Progenitor cell of endocrine pancreas (in vitro differentiated cells): ENCODE measurements at regions not wholly inside any gene's neighbourhood (a gene's known extent, or its start where the extent isn't known, plus 50 kb on each side); places are given as distances from the start of the nearest gene placed in this dataset.

Source experiments
- DNase-seq: peaks from one replicate; pipeline ENCODE4 v3.0.0; 2021; ENCODE audit warnings: low spot score; ENCODE audit not compliant: unreplicated experiment
- H3K27ac Mint-ChIP-seq: 2 replicates; pipeline ENCODE4 v1.8.0; 2021; ENCODE audit warnings: mild to moderate bottlenecking, moderate library complexity, mixed read lengths
- H3K27me3 Mint-ChIP-seq: 2 replicates; pipeline ENCODE4 v1.8.0; 2021; ENCODE audit warnings: mixed read lengths
- H3K36me3 Mint-ChIP-seq: 2 replicates; pipeline ENCODE4 v1.8.0; 2022; ENCODE audit warnings: mixed read lengths; ENCODE audit not compliant: insufficient read depth
- H3K4me1 Mint-ChIP-seq: 2 replicates; pipeline ENCODE4 v1.8.0; 2021; ENCODE audit warnings: low read depth, mixed read lengths
- H3K4me3 Mint-ChIP-seq: 2 replicates; pipeline ENCODE4 v1.8.0; 2021; ENCODE audit warnings: low read depth, mild to moderate bottlenecking, moderate library complexity, mixed read lengths
- H3K9me3 Mint-ChIP-seq: 2 replicates; pipeline ENCODE4 v1.8.0; 2021; ENCODE audit warnings: low read depth, mixed read lengths
- TF ChIP-seq, protein P1 (sequence below): fragments of 200-600 bp; sonication (generic); IDR thresholded peaks from one replicate; pipeline ENCODE4 v1.5.0; 2021; ENCODE audit warnings: antibody characterized with exemption, mild to moderate bottlenecking; ENCODE audit not compliant: unreplicated experiment

DNA sequence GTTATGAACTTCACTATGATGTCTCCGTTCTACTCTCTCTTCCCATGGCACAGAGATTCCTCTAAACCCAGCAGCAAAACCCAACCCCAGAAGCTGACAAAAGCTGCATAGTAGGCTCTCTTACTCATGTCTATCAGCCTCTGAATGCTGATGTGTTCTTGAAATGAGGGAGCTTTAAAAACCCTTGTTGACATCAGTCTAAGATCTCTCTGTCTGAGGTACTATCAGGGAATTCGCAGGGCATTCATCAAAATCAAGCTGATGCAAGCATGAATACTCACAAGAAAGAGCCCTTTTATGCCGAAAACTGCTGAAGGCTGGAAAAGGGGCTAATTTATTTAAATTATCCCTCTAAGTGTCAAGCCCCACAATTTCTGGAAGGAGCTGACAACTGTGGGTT is 710.6 kb upstream of the FANCL start:
- Mint-ChIP-seq H3K36me3 (no peaks in the 10 kb centered on the region), H3K4me3 (no peak overlapping the region), H3K27ac (no peak overlapping the region), H3K4me1 (peaks cover 17% of the 10 kb centered on the region), H3K27me3 (no peaks in the 10 kb centered on the region), H3K9me3 (no peaks in the 10 kb centered on the region)
- TF ChIP-seq, protein P1, sequence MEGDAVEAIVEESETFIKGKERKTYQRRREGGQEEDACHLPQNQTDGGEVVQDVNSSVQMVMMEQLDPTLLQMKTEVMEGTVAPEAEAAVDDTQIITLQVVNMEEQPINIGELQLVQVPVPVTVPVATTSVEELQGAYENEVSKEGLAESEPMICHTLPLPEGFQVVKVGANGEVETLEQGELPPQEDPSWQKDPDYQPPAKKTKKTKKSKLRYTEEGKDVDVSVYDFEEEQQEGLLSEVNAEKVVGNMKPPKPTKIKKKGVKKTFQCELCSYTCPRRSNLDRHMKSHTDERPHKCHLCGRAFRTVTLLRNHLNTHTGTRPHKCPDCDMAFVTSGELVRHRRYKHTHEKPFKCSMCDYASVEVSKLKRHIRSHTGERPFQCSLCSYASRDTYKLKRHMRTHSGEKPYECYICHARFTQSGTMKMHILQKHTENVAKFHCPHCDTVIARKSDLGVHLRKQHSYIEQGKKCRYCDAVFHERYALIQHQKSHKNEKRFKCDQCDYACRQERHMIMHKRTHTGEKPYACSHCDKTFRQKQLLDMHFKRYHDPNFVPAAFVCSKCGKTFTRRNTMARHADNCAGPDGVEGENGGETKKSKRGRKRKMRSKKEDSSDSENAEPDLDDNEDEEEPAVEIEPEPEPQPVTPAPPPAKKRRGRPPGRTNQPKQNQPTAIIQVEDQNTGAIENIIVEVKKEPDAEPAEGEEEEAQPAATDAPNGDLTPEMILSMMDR = no peak
- no peak for DNase-seq

DNA sequence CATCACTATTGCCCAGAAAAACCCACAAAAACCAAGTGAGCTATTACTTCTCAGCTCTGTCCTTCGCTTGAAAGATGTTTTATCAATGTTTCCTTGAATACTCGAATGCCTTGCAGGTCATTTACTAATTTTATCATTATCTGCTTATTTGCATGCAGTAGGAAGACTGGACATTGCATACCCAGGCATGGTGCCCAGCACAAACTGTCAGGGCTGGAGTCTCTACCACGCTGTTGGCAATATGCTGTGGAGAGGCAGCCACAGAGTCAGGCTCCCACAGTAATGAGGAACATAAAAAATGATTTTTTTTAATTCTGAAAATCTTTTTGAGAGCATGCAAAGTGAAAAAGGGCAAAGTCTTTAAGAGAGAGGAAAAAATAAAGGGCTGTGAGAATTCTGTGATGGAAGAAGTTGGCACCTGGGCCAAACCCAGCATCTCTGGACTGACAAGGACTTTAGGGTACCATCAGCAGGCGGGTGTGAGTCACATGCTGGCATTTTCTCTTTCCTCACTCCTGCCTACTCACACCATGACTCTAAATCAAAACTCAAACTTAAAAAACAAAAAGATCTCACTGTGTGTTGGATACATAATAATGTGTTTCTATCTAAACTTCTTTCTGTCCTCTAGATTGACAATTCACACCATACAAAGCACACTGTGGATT is 709.8 kb upstream of the FANCL start:
- no peak overlapping the region for H3K4me3 Mint-ChIP-seq
- H3K4me1 Mint-ChIP-seq = peaks cover 17% of the 10 kb centered on the region
- H3K27me3 Mint-ChIP-seq = no peaks in the 10 kb centered on the region
- no peaks in the 10 kb centered on the region for H3K9me3 Mint-ChIP-seq
- no peak for DNase-seq
- TF ChIP-seq, protein P1 = no peak
- no peak overlapping the region for H3K27ac Mint-ChIP-seq
- H3K36me3 Mint-ChIP-seq = no peaks in the 10 kb centered on the region

DNA sequence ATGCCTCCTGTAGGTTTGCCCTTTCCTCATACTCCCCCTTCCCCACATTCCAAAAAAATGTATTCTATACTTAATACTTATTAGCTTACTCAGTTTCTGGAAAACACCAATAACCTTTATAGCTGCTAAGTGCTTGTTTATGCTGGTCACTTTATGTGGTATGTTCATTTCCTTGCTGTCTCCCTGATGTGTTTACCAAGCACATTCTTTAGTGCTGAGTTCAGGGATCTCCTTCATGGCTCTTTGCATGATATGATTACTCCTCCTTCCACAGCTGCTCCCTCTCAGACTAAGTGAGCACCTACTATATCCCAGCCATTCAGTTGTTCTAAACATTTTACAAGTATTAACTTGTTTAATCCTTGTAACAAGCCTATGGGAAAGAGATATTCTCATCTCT is 698.3 kb upstream of the FANCL start:
- Mint-ChIP-seq H3K9me3 (peaks cover 12% of the 10 kb centered on the region), H3K36me3 (no peaks in the 10 kb centered on the region), H3K27ac (no peak overlapping the region), H3K4me3 (no peak overlapping the region), H3K4me1 (no peaks in the 10 kb centered on the region), H3K27me3 (no peaks in the 10 kb centered on the region)
- no peak for DNase-seq
- TF ChIP-seq, protein P1 = no peak

DNA sequence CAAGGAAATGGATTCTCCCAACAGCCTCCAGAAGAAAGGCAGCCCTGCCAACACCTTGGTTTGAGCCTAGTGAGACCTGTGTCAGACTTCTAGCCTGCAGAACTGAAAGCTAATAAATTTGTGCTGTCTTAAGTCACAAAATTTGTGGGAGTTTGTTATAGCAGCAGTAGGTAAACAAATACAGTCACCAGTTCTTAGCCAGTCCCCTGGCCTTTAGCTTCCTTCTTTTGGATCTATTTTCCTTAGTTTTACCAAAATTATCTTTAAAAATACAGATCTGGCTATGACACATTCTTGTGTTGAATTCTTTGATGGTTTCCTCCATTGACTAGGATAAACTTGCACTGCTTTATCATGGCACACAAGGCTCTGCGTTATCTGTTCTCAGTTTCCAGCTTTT is 697.9 kb upstream of the FANCL start:
- Mint-ChIP-seq H3K4me3 (no peak overlapping the region), H3K27ac (no peak overlapping the region)
- TF ChIP-seq, protein P1 = no peak

DNA sequence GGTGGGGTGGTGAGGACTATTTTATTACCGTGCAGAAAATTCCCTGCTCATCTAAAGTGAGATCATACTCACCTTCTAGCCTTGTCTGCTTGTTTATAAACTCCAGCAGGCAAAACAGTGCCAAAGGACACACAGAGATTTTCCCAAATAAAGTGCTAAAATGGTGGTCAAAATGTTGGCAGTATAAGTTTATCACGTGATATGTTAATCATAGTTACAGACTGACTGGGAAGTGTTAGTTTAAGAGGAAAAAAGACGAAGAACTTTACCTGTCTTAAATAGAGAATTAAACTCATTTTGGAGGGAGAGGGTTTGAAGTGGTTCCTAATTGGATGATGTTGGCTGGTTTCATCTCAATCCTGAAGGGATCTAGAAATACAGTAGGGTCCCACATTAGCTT is 691.7 kb upstream of the FANCL start:
- TF ChIP-seq, protein P1 = no peak
- no peaks in the 10 kb centered on the region for H3K36me3 Mint-ChIP-seq
- H3K4me1 Mint-ChIP-seq = no peaks in the 10 kb centered on the region
- H3K9me3 Mint-ChIP-seq = no peaks in the 10 kb centered on the region
- no peak overlapping the region for H3K4me3 Mint-ChIP-seq
- H3K27me3 Mint-ChIP-seq = no peaks in the 10 kb centered on the region
- DNase-seq = no peak
- no peak overlapping the region for H3K27ac Mint-ChIP-seq

More for the DNA sequence above, 697.9 kb upstream of the FANCL start:
- H3K9me3 Mint-ChIP-seq = peaks cover 9% of the 10 kb centered on the region
- no peaks in the 10 kb centered on the region for H3K36me3 Mint-ChIP-seq
- no peak for DNase-seq
- no peaks in the 10 kb centered on the region for H3K27me3 Mint-ChIP-seq
- no peaks in the 10 kb centered on the region for H3K4me1 Mint-ChIP-seq
